Endothelial cell of umbilical vein (primary cell): ENCODE measurements at regions not wholly inside any gene's neighbourhood (a gene's known extent, or its start where the extent isn't known, plus 50 kb on each side); places are given as distances from the start of the nearest gene placed in this dataset.

ENCODE experiments used
- BruUV-seq: library from RNA; stranded (reverse); fragments of 400-500 nt; replicated peaks from 2 replicates; lab custom pipeline; 2021; lab: Mats Ljungman, UMichigan
- CTCF ChIA-PET: fragments of 300-600, 350-600 bp; sonication (Branson Sonifier 250); formaldehyde crosslinking; loops from one replicate; lab custom pipeline; 2021; ENCODE audit warnings: antibody characterized with exemption, inconsistent platforms; lab: Charles Lee
- POLR2A ChIA-PET: fragments of 300-600, 350-600 bp; sonication (Branson Sonifier 250); formaldehyde crosslinking; loops from one replicate; lab custom pipeline; 2021; ENCODE audit warnings: antibody characterized with exemption, inconsistent platforms; lab: Charles Lee
- DNase-seq: peaks from one replicate; pipeline ENCODE4 v3.0.0-alpha.2; 2011; ENCODE audit warnings: low read depth, low spot score
- FAIRE-seq: peaks from 2 replicates; lab custom pipeline; 2011; peaks lifted over from hg19 to GRCh38; lab: Jason Lieb, UNC
- H2AFZ ChIP-seq: 2 replicates; pipeline ENCODE4 v1.6.0; 2012; ENCODE audit warnings: low read depth, low read length, control low read depth, inconsistent platforms
- H3K27ac ChIP-seq: 2 replicates; pipeline ENCODE4 v1.5.1; 2011; ENCODE audit warnings: low read depth, mild to moderate bottlenecking, control low read depth, low read length, moderate library complexity; ENCODE audit not compliant: insufficient read depth
- H3K27me3 ChIP-seq, 2 experiments: 2 replicates each; pipeline versions ENCODE4 v1.6.0 to v1.6.1; 2011; ENCODE audit warnings: low read length in 2 of 2, mixed read lengths in 1 of 2; ENCODE audit not compliant: control insufficient read depth in 2 of 2, insufficient read depth in 2 of 2
- H3K36me3 ChIP-seq, 2 experiments: 2 replicates in 1 of 2; 3 replicates in 1 of 2; pipeline ENCODE4 v1.5.1; 2011; ENCODE audit warnings: low read length in 2 of 2, mild to moderate bottlenecking in 1 of 2, moderate library complexity in 1 of 2; ENCODE audit not compliant: control insufficient read depth in 2 of 2, insufficient read depth in 2 of 2; ENCODE audit errors: extremely low read depth in 1 of 2
- H3K4me1 ChIP-seq: 3 replicates; pipeline ENCODE4 v1.5.1; 2011; ENCODE audit warnings: mild to moderate bottlenecking, low read length; ENCODE audit not compliant: control insufficient read depth, insufficient read depth; ENCODE audit errors: extremely low read depth
- H3K4me2 ChIP-seq: 2 replicates; pipeline ENCODE4 v1.6.1; 2011; ENCODE audit warnings: low read length, control low read depth, mixed read lengths; ENCODE audit not compliant: insufficient read depth
- H3K4me3 ChIP-seq, 3 experiments: fragments of 200-600 bp in 1 of 3; sonication (generic), shearing (Covaris generic) in 1 of 3; replicated peaks in 1 of 3; 2 replicates each; pipeline ENCODE4 v1.5.1; 2011 to 2016; ENCODE audit warnings: control low read depth in 3 of 3, low read length in 3 of 3, mild to moderate bottlenecking in 2 of 3, inconsistent platforms in 1 of 3, low read depth in 1 of 3, moderate library complexity in 1 of 3; ENCODE audit not compliant: insufficient read depth in 1 of 3
- H3K79me2 ChIP-seq: 2 replicates; pipeline ENCODE4 v1.6.0; 2012; ENCODE audit warnings: low read length, inconsistent platforms; ENCODE audit not compliant: control insufficient read depth, insufficient read depth
- H3K9ac ChIP-seq: replicated peaks from 2 replicates; pipeline ENCODE3; 2011; ENCODE audit warnings: low read length, control low read depth; ENCODE audit not compliant: insufficient read depth; ENCODE audit errors: extremely low read depth
- H3K9me1 ChIP-seq: replicated peaks from 3 replicates; pipeline ENCODE4 v1.6.0; 2011; ENCODE audit warnings: mild to moderate bottlenecking, low read length; ENCODE audit not compliant: control insufficient read depth, insufficient read depth; ENCODE audit errors: extremely low read depth
- H3K9me3 ChIP-seq: replicated peaks from 2 replicates; pipeline ENCODE4 v1.5.1; 2012; ENCODE audit warnings: low read length, inconsistent platforms; ENCODE audit not compliant: control insufficient read depth, insufficient read depth
- H4K20me1 ChIP-seq: replicated peaks from 2 replicates; pipeline ENCODE3; 2011; ENCODE audit warnings: mild to moderate bottlenecking, low read length; ENCODE audit not compliant: control insufficient read depth, insufficient read depth; ENCODE audit errors: extremely low read depth
- EZH2 ChIP-seq: IDR thresholded peaks from 2 replicates; pipeline ENCODE4 v1.6.1; 2012; ENCODE audit warnings: borderline replicate concordance, low read depth, mild to moderate bottlenecking, moderate library complexity, low read length, inconsistent platforms; ENCODE audit not compliant: severe bottlenecking
- GATA2 ChIP-seq: IDR thresholded peaks from 2 replicates; pipeline ENCODE4 v1.7.0; 2011; ENCODE audit warnings: low read depth, mild to moderate bottlenecking, moderate library complexity, mixed read lengths, low read length; ENCODE audit not compliant: insufficient read length, insufficient read depth
- JUN ChIP-seq: IDR thresholded peaks from 2 replicates; pipeline ENCODE4 v1.6.1; 2011; ENCODE audit warnings: borderline replicate concordance, low read depth; ENCODE audit not compliant: insufficient read length, insufficient read depth
- MYC ChIP-seq: IDR thresholded peaks from one replicate; pipeline ENCODE4 v1.6.1; 2011; ENCODE audit warnings: mild to moderate bottlenecking, low read depth, low read length
- POLR2A ChIP-seq: IDR thresholded peaks from 2 replicates; pipeline ENCODE4 v1.6.1; 2012; ENCODE audit warnings: low read depth, mild to moderate bottlenecking, control low read depth, low read length
- POLR2AphosphoS5 ChIP-seq: IDR thresholded peaks from 2 replicates; pipeline ENCODE4 v1.6.1; 2012; ENCODE audit warnings: low read depth, mild to moderate bottlenecking, control low read depth, low read length, moderate library complexity; ENCODE audit not compliant: insufficient read depth
- dilution Hi-C: fragments of 300-500 bp; cut with MboI; formaldehyde crosslinking; loops from one replicate; pipeline ENCODE4 v1.15.0; 2019; ENCODE audit warnings: low sequenced_read_pairs; ENCODE audit not compliant: extremely low pct_ligation_motif_present
- intact Hi-C: fragments of 100-400 bp; cut with micrococcal nuclease; formaldehyde crosslinking; loops from one replicate; pipeline ENCODE4 v1.10.0; 2022
- TF ChIP-seq, protein P1 (sequence below), 2 donors: IDR thresholded peaks; 1 replicate in 1 of 2; 2 replicates in 1 of 2; pipeline ENCODE4 v1.5.1; 2011; ENCODE audit warnings: low read length in 2 of 2, mild to moderate bottlenecking in 2 of 2, moderate library complexity in 2 of 2, control low read depth in 1 of 2, inconsistent platforms in 1 of 2, low read depth in 1 of 2; ENCODE audit not compliant: insufficient read depth in 1 of 2; ENCODE audit errors: extremely low read depth in 1 of 2
- TF ChIP-seq, protein P2 (sequence below): IDR thresholded peaks from 2 replicates; pipeline ENCODE4 v1.6.1; 2011; ENCODE audit not compliant: insufficient read depth, insufficient read length

DNA sequence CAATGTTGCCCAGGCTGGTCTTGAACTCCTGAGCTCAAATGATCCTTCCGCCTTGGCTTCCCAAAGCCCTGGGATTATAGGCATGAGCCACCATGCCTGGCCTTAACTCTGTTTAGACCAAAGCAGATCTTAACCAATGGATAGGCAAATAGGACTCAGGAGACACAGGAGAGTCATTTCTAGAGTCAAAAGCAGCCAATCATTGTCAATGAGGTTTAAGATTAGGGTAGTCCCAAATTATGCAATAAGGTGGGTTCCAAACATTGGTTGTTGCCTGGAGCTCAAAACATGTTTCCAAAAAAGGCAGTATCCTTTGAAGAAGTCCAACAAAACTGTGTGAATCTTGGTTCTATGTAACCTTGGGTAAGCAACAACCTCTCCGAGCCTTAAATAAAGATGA, 95.7 kb upstream of the JARID2 start:
- no peaks in the 10 kb centered on the region for H3K9me1 ChIP-seq
- no peaks in the 10 kb centered on the region for H3K79me2 ChIP-seq
- no peaks in the 10 kb centered on the region for H3K36me3 ChIP-seq
- H3K4me1 ChIP-seq, result no peaks in the 10 kb centered on the region
- no peaks in the 10 kb centered on the region for H3K27me3 ChIP-seq
- intact Hi-C loops (no loop called here), dilution Hi-C loops (no loop called here)
- ChIA-PET POLR2A (no interaction called here), CTCF (no interaction called here)
- DNase-seq (no peak), FAIRE-seq (no peak)
- H3K9ac ChIP-seq, result no peak overlapping the region
- no TSS peak for BruUV-seq
- H3K9me3 ChIP-seq, result peaks cover 2% of the 10 kb centered on the region
- no peak overlapping the region for H3K4me3 ChIP-seq
- no peak overlapping the region for H3K27ac ChIP-seq
- TF ChIP-seq, protein P1, sequence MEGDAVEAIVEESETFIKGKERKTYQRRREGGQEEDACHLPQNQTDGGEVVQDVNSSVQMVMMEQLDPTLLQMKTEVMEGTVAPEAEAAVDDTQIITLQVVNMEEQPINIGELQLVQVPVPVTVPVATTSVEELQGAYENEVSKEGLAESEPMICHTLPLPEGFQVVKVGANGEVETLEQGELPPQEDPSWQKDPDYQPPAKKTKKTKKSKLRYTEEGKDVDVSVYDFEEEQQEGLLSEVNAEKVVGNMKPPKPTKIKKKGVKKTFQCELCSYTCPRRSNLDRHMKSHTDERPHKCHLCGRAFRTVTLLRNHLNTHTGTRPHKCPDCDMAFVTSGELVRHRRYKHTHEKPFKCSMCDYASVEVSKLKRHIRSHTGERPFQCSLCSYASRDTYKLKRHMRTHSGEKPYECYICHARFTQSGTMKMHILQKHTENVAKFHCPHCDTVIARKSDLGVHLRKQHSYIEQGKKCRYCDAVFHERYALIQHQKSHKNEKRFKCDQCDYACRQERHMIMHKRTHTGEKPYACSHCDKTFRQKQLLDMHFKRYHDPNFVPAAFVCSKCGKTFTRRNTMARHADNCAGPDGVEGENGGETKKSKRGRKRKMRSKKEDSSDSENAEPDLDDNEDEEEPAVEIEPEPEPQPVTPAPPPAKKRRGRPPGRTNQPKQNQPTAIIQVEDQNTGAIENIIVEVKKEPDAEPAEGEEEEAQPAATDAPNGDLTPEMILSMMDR (IDR thresholded peaks at IDR 0.05; ENCODE audit: extremely low read depth in 1 of 2, insufficient read depth in 1 of 2, low read depth in 1 of 2, low read length in 2 of 2), result no peak
- no peak for TF ChIP-seq POLR2A
- TF ChIP-seq, protein P2, sequence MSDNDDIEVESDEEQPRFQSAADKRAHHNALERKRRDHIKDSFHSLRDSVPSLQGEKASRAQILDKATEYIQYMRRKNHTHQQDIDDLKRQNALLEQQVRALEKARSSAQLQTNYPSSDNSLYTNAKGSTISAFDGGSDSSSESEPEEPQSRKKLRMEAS, result no peak
- TF ChIP-seq MYC, result no peak
- no peak for TF ChIP-seq GATA2
- no peak for TF ChIP-seq EZH2
- no peak for TF ChIP-seq JUN
- TF ChIP-seq POLR2AphosphoS5, result no peak
- no peak overlapping the region for H3K4me2 ChIP-seq
- H2AFZ ChIP-seq, result no peak overlapping the region
- H4K20me1 ChIP-seq, result no peaks in the 10 kb centered on the region
